A549 (cell line): ENCODE measurements at regions not wholly inside any gene's neighbourhood (a gene's known extent, or its start where the extent isn't known, plus 50 kb on each side); places are given as distances from the start of the nearest gene placed in this dataset.
"Not testable (repeated sequence)": the region's sequence is repeated elsewhere in the genome, so short reads cannot be mapped to it uniquely, and the experiment has no call there.

Experiments used
- HEYL ChIP-seq: fragments of 250-450 bp; sonication (Bioruptor Pico); IDR thresholded peaks from 2 replicates; pipeline ENCODE4 v1.8.0; 2021; ENCODE audit warnings: mild to moderate bottlenecking, moderate library complexity
- TF ChIP-seq, protein P1 (sequence below): fragments of >200 bp; sonication (Bioruptor Twin); formaldehyde crosslinking; IDR thresholded peaks from 3 replicates; pipeline ENCODE4 v1.5.1; 2016
- TF ChIP-seq, protein P2 (sequence below): IDR thresholded peaks from 2 replicates; pipeline ENCODE4 v1.6.1; 2012
- TF ChIP-seq, protein P3 (sequence below): IDR thresholded peaks from 2 replicates; pipeline ENCODE4 v1.6.1; 2012

DNA sequence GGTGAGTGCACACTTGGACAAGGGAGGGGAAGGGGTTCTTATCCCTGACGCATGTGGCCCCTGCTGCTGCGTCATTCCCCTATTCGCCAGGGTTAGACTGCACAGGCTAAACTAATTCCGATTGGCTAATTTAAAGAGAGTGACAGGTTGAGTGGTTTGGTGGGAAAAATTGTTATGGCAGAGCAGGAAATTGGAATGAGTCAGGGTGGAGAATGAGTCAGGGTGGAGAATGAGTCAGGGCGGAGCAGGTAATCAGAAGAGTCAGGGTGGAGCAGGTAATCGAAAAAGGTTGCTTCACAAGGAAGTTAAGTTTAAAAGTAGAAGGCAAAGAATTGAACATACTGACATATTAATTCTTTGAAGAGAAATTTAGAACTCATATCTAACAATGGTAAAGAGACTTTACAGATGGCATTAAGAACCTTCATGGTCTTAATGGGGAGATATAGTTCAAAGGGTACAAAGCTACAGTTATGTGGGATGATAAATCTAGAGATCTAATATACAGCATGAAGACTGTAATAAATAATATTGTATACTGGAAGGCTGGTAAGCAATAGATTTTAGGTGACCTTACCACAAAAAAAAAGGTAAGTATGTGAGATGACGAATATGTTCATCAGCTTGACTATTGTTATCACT, 60.5 kb upstream of the XPO1 start:
- TF ChIP-seq, protein P1, sequence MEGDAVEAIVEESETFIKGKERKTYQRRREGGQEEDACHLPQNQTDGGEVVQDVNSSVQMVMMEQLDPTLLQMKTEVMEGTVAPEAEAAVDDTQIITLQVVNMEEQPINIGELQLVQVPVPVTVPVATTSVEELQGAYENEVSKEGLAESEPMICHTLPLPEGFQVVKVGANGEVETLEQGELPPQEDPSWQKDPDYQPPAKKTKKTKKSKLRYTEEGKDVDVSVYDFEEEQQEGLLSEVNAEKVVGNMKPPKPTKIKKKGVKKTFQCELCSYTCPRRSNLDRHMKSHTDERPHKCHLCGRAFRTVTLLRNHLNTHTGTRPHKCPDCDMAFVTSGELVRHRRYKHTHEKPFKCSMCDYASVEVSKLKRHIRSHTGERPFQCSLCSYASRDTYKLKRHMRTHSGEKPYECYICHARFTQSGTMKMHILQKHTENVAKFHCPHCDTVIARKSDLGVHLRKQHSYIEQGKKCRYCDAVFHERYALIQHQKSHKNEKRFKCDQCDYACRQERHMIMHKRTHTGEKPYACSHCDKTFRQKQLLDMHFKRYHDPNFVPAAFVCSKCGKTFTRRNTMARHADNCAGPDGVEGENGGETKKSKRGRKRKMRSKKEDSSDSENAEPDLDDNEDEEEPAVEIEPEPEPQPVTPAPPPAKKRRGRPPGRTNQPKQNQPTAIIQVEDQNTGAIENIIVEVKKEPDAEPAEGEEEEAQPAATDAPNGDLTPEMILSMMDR = not testable (repeated sequence)
- not testable (repeated sequence) for TF ChIP-seq HEYL (CRISPR knock-in tag)
- TF ChIP-seq, protein P2, sequence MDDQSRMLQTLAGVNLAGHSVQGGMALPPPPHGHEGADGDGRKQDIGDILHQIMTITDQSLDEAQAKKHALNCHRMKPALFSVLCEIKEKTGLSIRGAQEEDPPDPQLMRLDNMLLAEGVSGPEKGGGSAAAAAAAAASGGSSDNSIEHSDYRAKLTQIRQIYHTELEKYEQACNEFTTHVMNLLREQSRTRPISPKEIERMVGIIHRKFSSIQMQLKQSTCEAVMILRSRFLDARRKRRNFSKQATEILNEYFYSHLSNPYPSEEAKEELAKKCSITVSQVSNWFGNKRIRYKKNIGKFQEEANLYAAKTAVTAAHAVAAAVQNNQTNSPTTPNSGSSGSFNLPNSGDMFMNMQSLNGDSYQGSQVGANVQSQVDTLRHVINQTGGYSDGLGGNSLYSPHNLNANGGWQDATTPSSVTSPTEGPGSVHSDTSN = peak; percentile 34; the same call in 1 of the 2 replicates
- TF ChIP-seq, protein P3, sequence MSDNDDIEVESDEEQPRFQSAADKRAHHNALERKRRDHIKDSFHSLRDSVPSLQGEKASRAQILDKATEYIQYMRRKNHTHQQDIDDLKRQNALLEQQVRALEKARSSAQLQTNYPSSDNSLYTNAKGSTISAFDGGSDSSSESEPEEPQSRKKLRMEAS = not testable (repeated sequence)
